OCI-LY1 (cell line): ENCODE measurements at regions not wholly inside any gene's neighbourhood (a gene's known extent, or its start where the extent isn't known, plus 50 kb on each side); places are given as distances from the start of the nearest gene placed in this dataset.

Source experiments
- H2AFZ ChIP-seq: fragments of 200-600 bp; sonication (generic), shearing (Covaris generic); 2 replicates; pipeline ENCODE4 v1.6.0; 2014; ENCODE audit warnings: antibody characterized with exemption, mild to moderate bottlenecking, low read length
- H3F3A ChIP-seq: fragments of 200-600 bp; sonication (generic), shearing (Covaris generic); 2 replicates; pipeline ENCODE4 v1.6.0; 2014; ENCODE audit warnings: mild to moderate bottlenecking, antibody characterized with exemption, low read length, moderate library complexity; ENCODE audit not compliant: insufficient read depth
- H3K27ac ChIP-seq: fragments of 200-600 bp; sonication (generic); 2 replicates; pipeline ENCODE4 v1.5.1; 2014; ENCODE audit warnings: low read length, mixed run types, mild to moderate bottlenecking, low read depth; ENCODE audit not compliant: poor library complexity, severe bottlenecking
- H3K27me3 ChIP-seq: fragments of 200-600 bp; sonication (generic); 2 replicates; pipeline ENCODE4 v1.6.0; 2014; ENCODE audit warnings: antibody characterized with exemption, mild to moderate bottlenecking, low read length, moderate library complexity; ENCODE audit not compliant: insufficient read depth
- H3K36me3 ChIP-seq: fragments of 200-600 bp; sonication (generic); 2 replicates; pipeline ENCODE4 v1.6.1; 2014; ENCODE audit warnings: mild to moderate bottlenecking, antibody characterized with exemption, low read length, moderate library complexity, mixed read lengths; ENCODE audit not compliant: insufficient read depth
- H3K4me1 ChIP-seq: fragments of 200-600 bp; sonication (generic); 2 replicates; pipeline ENCODE4 v1.5.1; 2014; ENCODE audit warnings: mild to moderate bottlenecking, low read length, moderate library complexity; ENCODE audit not compliant: insufficient read depth, severe bottlenecking
- H3K4me2 ChIP-seq: fragments of 200-600 bp; sonication (generic), shearing (Covaris generic); 2 replicates; pipeline ENCODE4 v1.6.1; 2014; ENCODE audit warnings: low read length
- H3K4me3 ChIP-seq: fragments of 200-600 bp; sonication (generic); 2 replicates; pipeline ENCODE4 v1.5.1; 2014; ENCODE audit warnings: low read length, low read depth, mild to moderate bottlenecking, mixed read lengths; ENCODE audit not compliant: poor library complexity, severe bottlenecking
- H3K79me2 ChIP-seq: fragments of 200-600 bp; shearing (Covaris generic); 2 replicates; pipeline ENCODE4 v1.6.1; 2016; ENCODE audit warnings: mixed run types, low read length, mixed read lengths; ENCODE audit not compliant: insufficient read depth
- H3K9ac ChIP-seq: fragments of 200-600 bp; sonication (generic), shearing (Covaris generic); 2 replicates; pipeline ENCODE4 v1.6.1; 2014; ENCODE audit warnings: mild to moderate bottlenecking, low read length, mixed read lengths
- H3K9me2 ChIP-seq: fragments of 200-600 bp; sonication (generic), shearing (Covaris generic); 2 replicates; pipeline ENCODE4 v1.6.1; 2014; ENCODE audit warnings: low read depth, mild to moderate bottlenecking, low read length, mixed read lengths
- H3K9me3 ChIP-seq: fragments of 200-600 bp; shearing (Covaris generic); 2 replicates; pipeline ENCODE4 v1.6.1; 2014; ENCODE audit warnings: low read length, mixed read lengths
- H4K20me1 ChIP-seq: fragments of 200-600 bp; sonication (generic), shearing (Covaris generic); 2 replicates; pipeline ENCODE4 v1.6.0; 2016; ENCODE audit warnings: mild to moderate bottlenecking, low read length; ENCODE audit not compliant: insufficient read depth
- CTCF ChIP-seq: fragments of 200-600 bp; sonication (generic), shearing (Covaris generic); IDR thresholded peaks from 2 replicates; pipeline ENCODE4 v1.5.1; 2017; ENCODE audit warnings: mild to moderate bottlenecking, antibody characterized with exemption, low read length, moderate library complexity, mixed read lengths
- EZH2 ChIP-seq: fragments of 200-600 bp; sonication (generic), shearing (Covaris generic); IDR thresholded peaks from 2 replicates; pipeline ENCODE4 v1.8.0; 2017; ENCODE audit warnings: borderline replicate concordance, mixed run types, mild to moderate bottlenecking, antibody characterized with exemption, low read length, moderate library complexity, mixed read lengths

- Histone ChIP-seq H3K9ac (no peak overlapping the region), H3K4me1 (no peaks in the 10 kb centered on the region), H3K27ac (no peak overlapping the region), H4K20me1 (no peaks in the 10 kb centered on the region), H3F3A (no peaks in the 10 kb centered on the region), H3K27me3 (no peaks in the 10 kb centered on the region), H2AFZ (no peak overlapping the region), H3K4me2 (no peak overlapping the region), H3K9me3 (no peaks in the 10 kb centered on the region), H3K4me3 (no peak overlapping the region), H3K79me2 (no peaks in the 10 kb centered on the region), H3K9me2 (no peaks in the 10 kb centered on the region), H3K36me3 (no peaks in the 10 kb centered on the region)
- TF ChIP-seq EZH2 = no peak
- no peak for TF ChIP-seq CTCF
These were observed 208.8 kb downstream of the GXYLT1 start for GRCh38 chr12:41935911-41936310.

- no peak overlapping the region for H3K27ac ChIP-seq
- H3F3A ChIP-seq = no peaks in the 10 kb centered on the region
- H2AFZ ChIP-seq = no peak overlapping the region
- no peak overlapping the region for H3K4me3 ChIP-seq
- no peaks in the 10 kb centered on the region for H3K9me2 ChIP-seq
- H3K27me3 ChIP-seq = no peaks in the 10 kb centered on the region
- H3K36me3 ChIP-seq = no peaks in the 10 kb centered on the region
- H3K79me2 ChIP-seq = no peaks in the 10 kb centered on the region
- H3K4me2 ChIP-seq = no peak overlapping the region; the same call in 1 of the 2 replicates
- H4K20me1 ChIP-seq = no peaks in the 10 kb centered on the region
- H3K4me1 ChIP-seq = no peaks in the 10 kb centered on the region
- TF ChIP-seq CTCF (no peak), EZH2 (no peak)
- H3K9me3 ChIP-seq = no peaks in the 10 kb centered on the region
- no peak overlapping the region for H3K9ac ChIP-seq
These were observed 212.1 kb downstream of the GXYLT1 start for GRCh38 chr12:41932470-41932991.

GRCh38 chr12:41930866-41931437 lies 213.7 kb downstream of the GXYLT1 start:
- H3K79me2 ChIP-seq = no peaks in the 10 kb centered on the region
- H3K27ac ChIP-seq = no peak overlapping the region
- no peak for TF ChIP-seq CTCF
- TF ChIP-seq EZH2 = no peak
- no peak overlapping the region for H3K9ac ChIP-seq
- H3F3A ChIP-seq = no peaks in the 10 kb centered on the region
- H3K36me3 ChIP-seq = no peaks in the 10 kb centered on the region
- H3K9me3 ChIP-seq = no peaks in the 10 kb centered on the region
- no peaks in the 10 kb centered on the region for H3K9me2 ChIP-seq
- H3K4me2 ChIP-seq = peak overlapping the region; percentile 22
- H2AFZ ChIP-seq = no peak overlapping the region
- H4K20me1 ChIP-seq = no peaks in the 10 kb centered on the region
- H3K4me1 ChIP-seq = no peaks in the 10 kb centered on the region
- no peaks in the 10 kb centered on the region for H3K27me3 ChIP-seq
- no peak overlapping the region for H3K4me3 ChIP-seq
